ENCODE measurements at regions not wholly inside any gene's neighbourhood (a gene's known extent, or its start where the extent isn't known, plus 50 kb on each side); places are given as distances from the start of the nearest gene placed in this dataset.

DNA sequence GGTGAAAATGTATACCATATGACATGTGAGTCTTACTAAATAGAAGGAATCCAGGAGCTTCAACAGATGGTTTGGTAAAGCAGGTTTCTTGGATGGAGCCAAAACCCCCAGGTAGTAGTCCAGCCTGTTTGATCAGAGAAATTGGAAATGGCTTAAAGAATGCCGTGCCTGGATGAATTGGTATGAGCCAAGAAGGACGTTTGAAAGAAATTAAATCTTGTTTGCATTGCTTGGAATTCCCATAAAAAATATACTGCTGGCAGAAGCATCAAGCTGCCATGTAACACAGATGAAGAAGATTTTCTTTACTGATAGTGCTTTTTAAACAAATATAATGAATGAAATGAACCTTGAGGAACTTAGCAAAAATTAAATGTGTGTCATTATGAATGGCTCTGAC lies 176.3 kb downstream of the NPR3 start:
- no TSS peak for BruUV-seq (replicated peaks)
- TF ChIP-seq ZNF175 (CRISPR knock-in tag; IDR thresholded peaks at IDR 0.05; ENCODE audit: low read depth) (no peak), NONO (IDR thresholded peaks at IDR 0.05; ENCODE audit: low read depth in 2 of 2, low read length in 1 of 2) (no peak), NCOA4 (IDR thresholded peaks at IDR 0.05; ENCODE audit: partially characterized antibody) (no peak), SIN3B (IDR thresholded peaks at IDR 0.05; ENCODE audit: low read depth) (no peak), RBM17 (IDR thresholded peaks at IDR 0.05; ENCODE audit: borderline replicate concordance, low read depth, low read length) (no peak), ZKSCAN3 (CRISPR knock-in tag; IDR thresholded peaks at IDR 0.05) (no peak), NFE2L1 (tag; IDR thresholded peaks at IDR 0.05; ENCODE audit: borderline replicate concordance, low read depth) (no peak), ARID3A (IDR thresholded peaks at IDR 0.05; ENCODE audit: borderline replicate concordance, low read depth, low read length) (no peak), RNF2 (IDR thresholded peaks at IDR 0.05) (no peak), TEAD1 (CRISPR knock-in tag; IDR thresholded peaks at IDR 0.05) (no peak), POU5F1 (IDR thresholded peaks at IDR 0.05; ENCODE audit: borderline replicate concordance, low read depth, low read length, partially characterized antibody) (no peak), TOE1 (IDR thresholded peaks at IDR 0.05; ENCODE audit: borderline replicate concordance) (no peak), TOE1 (CRISPR knock-in tag; IDR thresholded peaks at IDR 0.05; ENCODE audit: borderline replicate concordance, low read depth) (no peak), KLF10 (CRISPR knock-in tag; IDR thresholded peaks at IDR 0.05) (no peak), ELF2 (CRISPR knock-in tag; IDR thresholded peaks at IDR 0.05) (no peak), TFE3 (CRISPR knock-in tag; IDR thresholded peaks at IDR 0.05) (no peak)
- TF ChIP-seq, protein P1, sequence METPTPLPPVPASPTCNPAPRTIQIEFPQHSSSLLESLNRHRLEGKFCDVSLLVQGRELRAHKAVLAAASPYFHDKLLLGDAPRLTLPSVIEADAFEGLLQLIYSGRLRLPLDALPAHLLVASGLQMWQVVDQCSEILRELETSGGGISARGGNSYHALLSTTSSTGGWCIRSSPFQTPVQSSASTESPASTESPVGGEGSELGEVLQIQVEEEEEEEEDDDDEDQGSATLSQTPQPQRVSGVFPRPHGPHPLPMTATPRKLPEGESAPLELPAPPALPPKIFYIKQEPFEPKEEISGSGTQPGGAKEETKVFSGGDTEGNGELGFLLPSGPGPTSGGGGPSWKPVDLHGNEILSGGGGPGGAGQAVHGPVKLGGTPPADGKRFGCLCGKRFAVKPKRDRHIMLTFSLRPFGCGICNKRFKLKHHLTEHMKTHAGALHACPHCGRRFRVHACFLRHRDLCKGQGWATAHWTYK (CRISPR knock-in tag; IDR thresholded peaks at IDR 0.05): no peak

More for the DNA sequence above, 176.3 kb downstream of the NPR3 start:
- CTCF ChIA-PET (ENCODE audit: low intra/inter-chr PET ratio): no interaction called here
- no peak for DNase-seq (ENCODE audit: extremely low read depth in 1 of 4, low spot score in 3 of 4)
- no peak for FAIRE-seq
- H3K36me3 ChIP-seq (ENCODE audit: control insufficient read depth, insufficient read depth, low read length): no peaks in the 10 kb centered on the region
- H3K4me2 ChIP-seq (ENCODE audit: insufficient read depth, low read length): no peak overlapping the region
- no peak overlapping the region for H3K4me3 ChIP-seq
- H3K9me3 ChIP-seq (replicated peaks; ENCODE audit: control insufficient read depth, insufficient read depth, low read depth, low read length): no peaks in the 10 kb centered on the region; the same call in 1 of the 2 replicates
- POLR2A ChIA-PET: no interaction called here
- H3K27me3 ChIP-seq (ENCODE audit: control insufficient read depth in 2 of 2, insufficient read depth in 2 of 2, low read length in 2 of 2): no peaks in the 10 kb centered on the region
- no peak overlapping the region for H2AFZ ChIP-seq (ENCODE audit: low read depth, low read length)
- H4K20me1 ChIP-seq (replicated peaks; ENCODE audit: control insufficient read depth, insufficient read depth, low read length): no peaks in the 10 kb centered on the region
- WGBS (ENCODE audit: insufficient coverage, low coverage, missing lambda C conversion rate): 3% methylated on average over 2 of the region's 2 CpGs
- no peak overlapping the region for H3K9ac ChIP-seq (ENCODE audit: insufficient read depth in 1 of 2, low read depth in 2 of 2, low read length in 2 of 2)
- no peaks in the 10 kb centered on the region for H3K9me1 ChIP-seq (ENCODE audit: control insufficient read depth, insufficient read depth, low read length)
- ATAC-seq: no peak
- in situ Hi-C loops (cut with MboI): no loop called here
- no peak overlapping the region for H3K27ac ChIP-seq (ENCODE audit: extremely low read depth, low read depth, low read length)
- no peaks in the 10 kb centered on the region for H3K4me1 ChIP-seq (replicated peaks in 1 of 2; ENCODE audit: control insufficient read depth in 2 of 2, insufficient read depth in 2 of 2, low read length in 2 of 2)
- intact Hi-C loops (cut with micrococcal nuclease): no loop called here
- H3K79me2 ChIP-seq (ENCODE audit: control insufficient read depth, insufficient read depth, low read length): no peaks in the 10 kb centered on the region
